NT2/D1 (cell line): ENCODE measurements at regions not wholly inside any gene's neighbourhood (a gene's known extent, or its start where the extent isn't known, plus 50 kb on each side); places are given as distances from the start of the nearest gene placed in this dataset.

Experiments
- SUZ12 ChIP-seq: IDR thresholded peaks from 2 replicates; pipeline ENCODE4 v1.6.1; 2011; ENCODE audit not compliant: insufficient read length, insufficient read depth; ENCODE audit errors: extremely low read depth
- YY1 ChIP-seq: IDR thresholded peaks from 2 replicates; pipeline ENCODE4 v1.6.1; 2011; ENCODE audit not compliant: insufficient read length, insufficient read depth
- ZNF274 ChIP-seq: IDR thresholded peaks from 2 replicates; pipeline ENCODE4 v1.6.1; 2011; ENCODE audit warnings: mild to moderate bottlenecking, low read depth, low read length

GRCh38 chr10:131587976-131588680 is 276.6 kb upstream of the TCERG1L start:
- TF ChIP-seq YY1 (no peak), ZNF274 (no peak), SUZ12 (no peak)
